ENCODE measurements at regions not wholly inside any gene's neighbourhood (a gene's known extent, or its start where the extent isn't known, plus 50 kb on each side); places are given as distances from the start of the nearest gene placed in this dataset.

GRCh38 chr2:146207417-146207816, 1637.4 kb upstream of the ACVR2A start:
- H3K4me3 ChIP-seq (ENCODE audit: low read length) = no peak overlapping the region

GRCh38 chr2:146203064-146203624, 1641.7 kb upstream of the ACVR2A start:
- ChIA-PET POLR2A (no interaction called here), CTCF (no interaction called here)
- Mint-ChIP-seq H3K4me3 (no peak overlapping the region), H3K36me3 (ENCODE audit: low read depth) (no peaks in the 10 kb centered on the region), H3K27ac (no peak overlapping the region), H3K9me3 (peaks cover 3% of the 10 kb centered on the region), H3K27me3 (no peaks in the 10 kb centered on the region), H3K4me1 (ENCODE audit: low read depth) (no peaks in the 10 kb centered on the region)
- Histone ChIP-seq H3K9me3 (ENCODE audit: control insufficient read depth in 1 of 2, insufficient read depth in 1 of 2, low read length in 2 of 2) (peaks cover 0 to 4% of the 10 kb centered on the region in 2 experiments), H3K4me3 (ENCODE audit: low read length) (no peak overlapping the region), H3K36me3 (ENCODE audit: insufficient read depth, low read length) (no peaks in the 10 kb centered on the region), H3K4me1 (ENCODE audit: insufficient read depth, low read length) (no peaks in the 10 kb centered on the region), H3K27ac (ENCODE audit: low read depth in 1 of 2, low read length in 2 of 2) (no peak overlapping the region), H3K27me3 (ENCODE audit: control insufficient read depth in 1 of 2, insufficient read depth in 2 of 2, low read length in 2 of 2) (no peaks in the 10 kb centered on the region)
- TF ChIP-seq CTCF (IDR thresholded peaks at IDR 0.05) = no peak
- intact Hi-C loops (cut with DNase I, micrococcal nuclease) = no loop called here
- DNase-seq (no peak), ATAC-seq (ENCODE audit: poor library complexity) (no peak)

More at GRCh38 chr2:146207417-146207816, 1637.4 kb upstream of the ACVR2A start:
- no peak for ATAC-seq (ENCODE audit: poor library complexity)
- no peak for DNase-seq
- H3K27ac ChIP-seq (ENCODE audit: low read depth in 1 of 2, low read length in 2 of 2) = no peak overlapping the region
- Mint-ChIP-seq H3K36me3 (ENCODE audit: low read depth) (no peaks in the 10 kb centered on the region), H3K27me3 (no peaks in the 10 kb centered on the region), H3K4me1 (ENCODE audit: low read depth) (no peaks in the 10 kb centered on the region), H3K4me3 (no peak overlapping the region), H3K9me3 (peaks cover 10% of the 10 kb centered on the region), H3K27ac (no peak overlapping the region)
- CTCF ChIA-PET = no interaction called here
- intact Hi-C loops (cut with DNase I, micrococcal nuclease) = no loop called here
- POLR2A ChIA-PET = no interaction called here
- H3K36me3 ChIP-seq (ENCODE audit: insufficient read depth, low read length) = no peaks in the 10 kb centered on the region
- no peaks in the 10 kb centered on the region for H3K9me3 ChIP-seq (ENCODE audit: control insufficient read depth in 1 of 2, insufficient read depth in 1 of 2, low read length in 2 of 2)
- no peak for TF ChIP-seq CTCF (IDR thresholded peaks at IDR 0.05)
- H3K27me3 ChIP-seq (ENCODE audit: control insufficient read depth in 1 of 2, insufficient read depth in 2 of 2, low read length in 2 of 2) = no peaks in the 10 kb centered on the region
- H3K4me1 ChIP-seq (ENCODE audit: insufficient read depth, low read length) = no peaks in the 10 kb centered on the region

- DNase-seq = no peak
- POLR2A ChIA-PET = no interaction called here
Observed at GRCh38 chr2:146193619-146194018, 1651.2 kb upstream of the ACVR2A start.

More at GRCh38 chr2:146193619-146194018, 1651.2 kb upstream of the ACVR2A start:
- ATAC-seq (ENCODE audit: poor library complexity) = no peak
- peaks cover 5% of the 10 kb centered on the region for H3K9me3 Mint-ChIP-seq
- H3K36me3 ChIP-seq (ENCODE audit: insufficient read depth, low read length) = no peaks in the 10 kb centered on the region
- H3K4me3 Mint-ChIP-seq = no peak overlapping the region
- no peaks in the 10 kb centered on the region for H3K36me3 Mint-ChIP-seq (ENCODE audit: low read depth)
- peaks cover 0 to 8% of the 10 kb centered on the region in 2 experiments for H3K9me3 ChIP-seq (ENCODE audit: control insufficient read depth in 1 of 2, insufficient read depth in 1 of 2, low read length in 2 of 2)
- TF ChIP-seq CTCF (IDR thresholded peaks at IDR 0.05) = no peak
- intact Hi-C loops (cut with DNase I, micrococcal nuclease) = no loop called here
- no peaks in the 10 kb centered on the region for H3K27me3 Mint-ChIP-seq
- CTCF ChIA-PET = no interaction called here
- H3K27me3 ChIP-seq (ENCODE audit: control insufficient read depth in 1 of 2, insufficient read depth in 2 of 2, low read length in 2 of 2) = no peaks in the 10 kb centered on the region
- no peak overlapping the region for H3K4me3 ChIP-seq (ENCODE audit: low read length)
- no peaks in the 10 kb centered on the region for H3K4me1 ChIP-seq (ENCODE audit: insufficient read depth, low read length)
- H3K27ac ChIP-seq (ENCODE audit: low read depth in 1 of 2, low read length in 2 of 2) = no peak overlapping the region
- no peaks in the 10 kb centered on the region for H3K4me1 Mint-ChIP-seq (ENCODE audit: low read depth)
- no peak overlapping the region for H3K27ac Mint-ChIP-seq
